Stimulated activated naive CD8-positive, alpha-beta T cell treated with anti-CD3 and anti-CD28 coated beads, Interleukin-15, amount 100 ng/mL, for 72 hours (primary cell): ENCODE measurements at regions not wholly inside any gene's neighbourhood (a gene's known extent, or its start where the extent isn't known, plus 50 kb on each side); places are given as distances from the start of the nearest gene placed in this dataset.

Source experiments
- ATAC-seq: fragments of 150-1000 bp; cut with Tn5 transposase; 2 replicates; pipeline ENCODE4 v1.10.0; 2021; ENCODE audit warnings: mild to moderate bottlenecking, moderate library complexity
- DNase-seq, 2 donors: peaks; one replicate each; pipeline ENCODE4 v3.0.0; 2021 to 2022
- H3K27ac Mint-ChIP-seq, 2 donors: one replicate each; pipeline ENCODE4 v1.8.0; 2022; ENCODE audit warnings: mild to moderate bottlenecking in 2 of 2, mixed read lengths in 2 of 2, moderate library complexity in 2 of 2
- H3K27me3 Mint-ChIP-seq: one replicate; pipeline ENCODE4 v1.8.0; 2022; ENCODE audit warnings: mixed read lengths
- H3K4me1 Mint-ChIP-seq: one replicate; pipeline ENCODE4 v1.8.0; 2022; ENCODE audit warnings: mild to moderate bottlenecking, mixed read lengths
- H3K4me3 Mint-ChIP-seq, 2 donors: one replicate each; pipeline ENCODE4 v1.8.0; 2022; ENCODE audit warnings: mild to moderate bottlenecking in 2 of 2, mixed read lengths in 2 of 2, moderate library complexity in 1 of 2
- H3K9me3 Mint-ChIP-seq, 2 donors: one replicate each; pipeline ENCODE4 v1.8.0; 2022; ENCODE audit warnings: mixed read lengths in 2 of 2

DNA sequence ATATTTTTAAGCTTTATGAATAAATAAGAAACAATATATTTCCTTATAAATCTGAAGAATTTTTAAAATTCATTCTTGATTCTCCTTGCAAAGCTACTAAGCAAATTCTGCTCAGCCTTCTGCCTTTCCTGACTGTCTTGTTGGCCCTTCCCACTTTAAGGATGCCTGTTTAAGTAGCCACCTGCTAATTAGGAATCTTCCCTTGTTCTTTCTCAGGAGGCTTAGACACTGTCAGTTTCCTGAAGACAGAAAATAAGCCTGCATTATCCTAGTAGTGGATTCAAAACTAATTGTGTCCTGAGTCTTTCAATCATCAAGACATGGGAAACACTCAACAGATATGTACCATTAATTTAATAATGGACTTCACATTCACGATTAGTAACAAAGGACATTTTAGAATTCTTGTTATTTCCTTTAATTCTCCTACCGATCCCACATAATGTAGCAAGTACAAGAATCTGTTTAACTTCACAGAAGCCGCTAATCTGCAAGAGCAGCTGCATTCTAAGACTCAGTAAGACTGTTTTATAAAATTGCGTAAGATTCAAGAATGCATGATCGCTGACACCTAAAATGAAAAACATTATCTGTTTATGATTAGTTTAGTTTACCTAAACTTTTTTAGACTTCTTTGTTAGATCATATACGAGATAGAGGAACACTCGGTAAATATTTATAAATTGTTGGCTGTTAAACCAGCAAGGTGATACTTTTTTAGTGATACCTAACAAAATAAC, 445.4 kb upstream of the DSEL start:
- H3K27ac Mint-ChIP-seq: no peak overlapping the region
- H3K4me3 Mint-ChIP-seq: no peak overlapping the region
- DNase-seq (no peak), ATAC-seq (no peak)
- H3K9me3 Mint-ChIP-seq: no peaks in the 10 kb centered on the region
- H3K4me1 Mint-ChIP-seq: no peaks in the 10 kb centered on the region
- H3K27me3 Mint-ChIP-seq: no peaks in the 10 kb centered on the region

DNA sequence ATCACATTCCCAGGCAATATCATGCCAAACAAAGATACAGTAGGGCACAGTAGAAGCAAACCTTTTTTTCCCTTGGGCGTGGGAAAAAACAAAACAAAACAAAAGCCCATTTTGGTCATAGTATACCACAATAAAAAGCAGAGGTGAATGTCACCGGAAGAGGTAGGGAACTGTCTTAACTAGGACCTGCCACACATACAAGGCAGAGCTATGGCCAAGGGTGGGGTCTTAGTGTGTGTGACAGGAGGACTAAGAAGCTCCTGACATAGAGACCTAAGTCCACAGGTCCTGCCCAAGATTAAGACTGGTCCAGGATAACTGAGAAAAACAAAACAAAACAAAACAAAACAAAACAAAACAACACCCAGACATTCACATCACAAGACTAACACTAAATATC, 441.2 kb upstream of the DSEL start:
- DNase-seq (no peak), ATAC-seq (no peak)
- Mint-ChIP-seq H3K27ac (no peak overlapping the region), H3K4me1 (no peaks in the 10 kb centered on the region), H3K9me3 (no peaks in the 10 kb centered on the region), H3K27me3 (no peaks in the 10 kb centered on the region), H3K4me3 (no peak overlapping the region)

DNA sequence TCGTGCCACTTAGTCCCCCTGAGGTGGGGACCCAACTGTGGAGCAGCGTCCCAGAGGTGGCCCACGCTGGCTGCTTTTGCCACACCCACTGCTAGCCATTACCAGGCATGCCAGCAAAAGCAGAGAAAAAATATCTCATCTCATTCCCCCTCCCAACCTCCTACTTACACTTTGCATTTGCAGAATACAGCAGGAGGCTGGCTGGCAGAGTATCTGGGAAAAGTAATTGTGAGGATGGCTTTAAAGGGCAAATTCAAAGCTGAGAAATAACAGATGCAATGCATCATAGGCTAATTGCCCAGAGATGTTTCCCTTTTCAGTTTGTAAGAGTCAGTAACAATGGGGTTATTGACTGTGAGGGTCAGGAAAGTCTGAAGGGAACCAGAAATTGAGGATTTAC, 438.1 kb upstream of the DSEL start:
- no peaks in the 10 kb centered on the region for H3K9me3 Mint-ChIP-seq
- H3K4me3 Mint-ChIP-seq: no peak overlapping the region
- no peak for DNase-seq
- no peak overlapping the region for H3K27ac Mint-ChIP-seq
- no peaks in the 10 kb centered on the region for H3K27me3 Mint-ChIP-seq
- no peak for ATAC-seq
- no peaks in the 10 kb centered on the region for H3K4me1 Mint-ChIP-seq

DNA sequence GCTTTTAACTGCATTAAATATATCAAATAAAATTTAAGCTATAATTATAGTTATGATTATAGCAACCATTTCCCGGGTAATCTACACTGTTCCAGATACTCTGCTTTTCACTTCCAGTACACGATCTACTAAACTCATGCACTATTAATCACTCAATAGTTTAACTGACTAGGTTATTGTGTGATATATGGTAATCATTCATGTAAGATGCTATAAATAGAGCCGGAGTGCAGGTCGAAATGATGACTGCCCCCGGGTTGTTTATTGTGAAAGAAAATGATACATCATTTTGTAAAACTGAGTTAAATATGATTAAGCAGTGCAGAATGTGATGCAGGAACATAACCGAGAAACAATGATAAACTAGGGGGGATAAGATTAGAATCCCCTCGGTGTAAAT, 434.6 kb upstream of the DSEL start:
- no peak overlapping the region for H3K27ac Mint-ChIP-seq
- no peaks in the 10 kb centered on the region for H3K27me3 Mint-ChIP-seq
- H3K4me3 Mint-ChIP-seq: no peak overlapping the region
- ATAC-seq (no peak), DNase-seq (no peak)
- H3K9me3 Mint-ChIP-seq: no peaks in the 10 kb centered on the region
- no peaks in the 10 kb centered on the region for H3K4me1 Mint-ChIP-seq

DNA sequence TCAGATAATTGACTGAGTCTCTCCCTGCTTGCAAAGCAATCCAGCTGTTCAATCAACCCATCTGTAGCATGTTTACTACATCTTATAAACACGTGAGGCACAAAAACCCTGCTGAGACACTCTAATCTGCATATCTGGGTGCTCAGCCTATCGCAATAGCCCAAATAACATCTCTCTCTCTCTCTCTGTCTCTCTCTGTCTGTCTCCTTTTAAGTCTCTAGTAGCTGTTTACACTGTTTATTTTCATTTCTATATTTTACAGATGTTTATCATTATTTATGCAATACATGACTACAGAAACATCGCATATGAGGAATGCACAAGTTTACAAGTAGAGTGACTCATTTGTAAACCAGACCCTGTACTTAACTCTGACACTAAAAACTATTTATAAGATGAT, 422.1 kb upstream of the DSEL start:
- ATAC-seq (no peak), DNase-seq (no peak)
- H3K27me3 Mint-ChIP-seq: no peaks in the 10 kb centered on the region
- H3K9me3 Mint-ChIP-seq: no peaks in the 10 kb centered on the region
- H3K4me3 Mint-ChIP-seq: no peak overlapping the region
- no peaks in the 10 kb centered on the region for H3K4me1 Mint-ChIP-seq
- no peak overlapping the region for H3K27ac Mint-ChIP-seq

DNA sequence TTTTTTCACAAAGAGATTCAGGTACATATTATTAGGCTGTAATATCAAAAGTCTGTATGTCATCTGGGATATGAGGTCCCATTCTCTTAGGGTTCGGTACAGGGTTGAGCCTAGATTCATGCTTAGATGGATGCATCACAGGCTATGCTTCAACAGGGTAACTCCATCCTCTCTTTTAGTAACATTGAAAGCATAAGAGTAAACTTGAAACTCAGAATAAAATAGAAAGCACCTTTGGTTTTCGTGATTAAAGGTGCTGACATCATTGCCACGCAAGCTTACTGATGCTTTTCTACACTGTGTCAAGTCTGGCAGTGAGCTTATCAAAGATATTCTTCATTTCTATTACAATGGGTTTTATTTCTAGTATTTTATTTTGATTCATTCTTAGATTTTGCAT, 419.1 kb upstream of the DSEL start:
- no peak overlapping the region for H3K4me3 Mint-ChIP-seq
- no peak overlapping the region for H3K27ac Mint-ChIP-seq
- ATAC-seq: peak; percentile 67
- H3K9me3 Mint-ChIP-seq: no peaks in the 10 kb centered on the region
- DNase-seq: no peak
- no peaks in the 10 kb centered on the region for H3K4me1 Mint-ChIP-seq
- H3K27me3 Mint-ChIP-seq: no peaks in the 10 kb centered on the region

DNA sequence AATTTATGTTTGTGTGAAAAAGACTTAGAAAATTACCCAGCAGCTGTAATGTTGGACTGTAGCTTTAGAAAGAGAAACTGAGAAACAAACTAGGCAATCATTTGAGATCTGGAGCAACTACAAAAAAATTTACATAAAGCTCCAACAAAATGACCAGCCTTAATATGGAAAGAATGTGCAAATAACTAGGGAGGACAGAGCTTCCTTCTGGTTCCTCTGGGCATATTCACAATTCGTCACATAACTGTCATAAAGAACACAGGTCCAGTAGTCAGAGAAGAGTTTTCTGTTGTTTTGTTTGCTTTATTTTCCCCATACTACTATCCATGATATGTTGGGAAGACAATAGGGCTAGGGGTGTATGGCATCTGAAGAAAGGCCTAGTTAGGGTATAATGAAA, 416.8 kb upstream of the DSEL start:
- no peak overlapping the region for H3K4me3 Mint-ChIP-seq
- no peak for ATAC-seq
- no peaks in the 10 kb centered on the region for H3K27me3 Mint-ChIP-seq
- no peak for DNase-seq
- no peaks in the 10 kb centered on the region for H3K4me1 Mint-ChIP-seq
- H3K9me3 Mint-ChIP-seq: no peaks in the 10 kb centered on the region
- H3K27ac Mint-ChIP-seq: no peak overlapping the region

DNA sequence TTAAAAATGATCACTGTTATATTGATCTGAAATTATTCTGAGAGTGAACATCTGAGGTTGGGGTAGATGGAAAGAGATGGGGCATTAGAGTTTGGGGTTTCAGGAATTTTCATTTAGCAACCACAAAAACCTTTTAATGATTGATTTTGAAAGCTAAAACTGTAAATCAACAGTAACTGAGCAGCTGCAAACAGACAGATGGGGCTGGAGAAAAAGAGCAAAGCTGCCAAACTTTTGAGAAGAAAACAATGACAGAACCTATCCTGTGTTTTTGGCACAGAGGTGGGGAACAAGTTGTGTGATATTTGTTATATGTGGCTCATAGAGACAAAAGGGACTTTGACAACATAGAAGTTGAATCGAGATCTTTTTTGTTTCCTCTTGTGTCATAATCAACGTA, 415.8 kb upstream of the DSEL start:
- no peak for ATAC-seq
- no peaks in the 10 kb centered on the region for H3K4me1 Mint-ChIP-seq
- no peak overlapping the region for H3K4me3 Mint-ChIP-seq
- H3K27me3 Mint-ChIP-seq: no peaks in the 10 kb centered on the region
- no peaks in the 10 kb centered on the region for H3K9me3 Mint-ChIP-seq
- H3K27ac Mint-ChIP-seq: no peak overlapping the region
- DNase-seq: no peak

DNA sequence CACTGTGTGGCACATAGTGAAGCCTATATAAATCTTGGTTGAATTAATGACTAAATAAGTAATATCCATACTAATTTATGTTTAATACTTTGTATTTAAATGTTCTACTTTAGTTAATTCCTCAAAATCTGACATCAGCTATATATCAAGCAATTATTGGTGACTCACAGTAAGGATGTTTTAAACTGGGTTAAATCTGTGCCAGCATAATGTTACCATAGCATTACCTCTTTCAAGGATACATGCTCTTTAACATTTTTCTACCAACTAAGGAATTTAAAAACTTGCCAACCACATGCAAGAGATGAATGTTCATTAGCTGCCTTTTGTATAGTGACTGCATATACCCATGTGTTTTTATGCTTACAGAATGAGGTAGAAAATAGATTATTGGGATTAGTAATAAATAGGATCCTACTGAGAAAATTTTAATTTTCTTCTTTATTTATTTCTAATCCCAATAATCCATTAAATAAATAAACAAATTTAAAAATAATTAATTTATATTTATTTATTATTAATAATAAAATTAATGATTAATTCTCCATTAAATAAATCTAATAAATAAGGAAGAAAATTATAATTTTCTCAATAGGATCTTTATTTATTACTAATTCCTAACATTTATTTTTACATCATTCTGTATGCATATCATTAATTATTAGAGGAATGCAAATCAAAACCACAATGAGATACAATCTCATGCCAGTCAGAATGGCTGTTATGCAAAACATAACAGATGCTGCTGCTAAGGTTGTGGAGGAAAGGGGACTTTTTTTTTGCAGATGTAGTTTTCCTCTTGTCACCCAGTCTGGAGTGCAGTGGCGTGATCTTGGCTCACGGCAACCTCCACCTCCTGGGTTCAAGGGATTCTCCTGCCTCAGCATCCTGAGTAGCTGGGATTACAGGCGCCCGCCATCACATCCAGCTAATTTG, 410.7 kb upstream of the DSEL start:
- H3K27ac Mint-ChIP-seq: no peak overlapping the region
- no peaks in the 10 kb centered on the region for H3K9me3 Mint-ChIP-seq
- H3K4me3 Mint-ChIP-seq: no peak overlapping the region
- ATAC-seq (no peak), DNase-seq (no peak)
- H3K4me1 Mint-ChIP-seq: no peaks in the 10 kb centered on the region
- no peaks in the 10 kb centered on the region for H3K27me3 Mint-ChIP-seq

DNA sequence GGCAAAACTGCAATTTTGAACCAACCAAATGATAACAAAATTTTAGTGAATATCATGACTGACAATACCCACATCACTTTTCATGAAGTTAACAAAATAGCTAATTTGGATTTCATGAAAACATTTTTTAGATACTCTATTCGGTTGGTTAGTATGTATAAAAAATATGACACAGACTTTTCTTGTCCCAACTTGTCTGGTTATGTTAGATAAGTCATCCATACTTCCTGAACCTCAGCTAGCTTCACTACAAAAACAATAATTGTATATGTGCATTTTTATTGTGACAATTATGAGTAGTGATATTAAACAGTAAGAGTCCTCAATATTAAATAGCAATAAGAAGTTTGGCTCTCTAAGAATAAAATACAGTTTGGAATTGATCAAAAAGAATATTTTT, 408.1 kb upstream of the DSEL start:
- ATAC-seq: no peak
- H3K4me1 Mint-ChIP-seq: no peaks in the 10 kb centered on the region
- no peak overlapping the region for H3K27ac Mint-ChIP-seq
- no peaks in the 10 kb centered on the region for H3K27me3 Mint-ChIP-seq
- H3K4me3 Mint-ChIP-seq: no peak overlapping the region
- H3K9me3 Mint-ChIP-seq: no peaks in the 10 kb centered on the region
- DNase-seq: no peak

DNA sequence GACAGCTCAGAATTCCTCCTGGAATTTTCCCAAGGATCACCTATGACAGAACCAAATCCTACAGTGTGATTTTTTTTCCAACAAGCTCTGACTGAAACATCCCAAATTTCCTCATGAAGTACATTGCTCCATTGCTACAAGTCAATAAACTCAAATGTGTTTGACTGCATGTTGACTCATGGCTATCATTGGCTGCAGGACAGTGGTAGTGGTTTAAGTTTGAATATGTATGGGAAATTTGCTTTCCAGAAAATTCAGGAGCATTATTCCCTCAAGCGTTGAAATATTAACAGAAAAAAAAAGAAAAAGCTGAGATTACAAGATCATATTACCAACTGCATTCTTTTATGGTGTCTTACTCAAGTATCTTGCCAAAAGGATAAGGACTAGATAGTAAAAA, 402.8 kb upstream of the DSEL start:
- H3K4me3 Mint-ChIP-seq: no peak overlapping the region
- ATAC-seq (no peak), DNase-seq (no peak)
- H3K4me1 Mint-ChIP-seq: no peaks in the 10 kb centered on the region
- no peak overlapping the region for H3K27ac Mint-ChIP-seq
- no peaks in the 10 kb centered on the region for H3K27me3 Mint-ChIP-seq
- H3K9me3 Mint-ChIP-seq: no peaks in the 10 kb centered on the region

DNA sequence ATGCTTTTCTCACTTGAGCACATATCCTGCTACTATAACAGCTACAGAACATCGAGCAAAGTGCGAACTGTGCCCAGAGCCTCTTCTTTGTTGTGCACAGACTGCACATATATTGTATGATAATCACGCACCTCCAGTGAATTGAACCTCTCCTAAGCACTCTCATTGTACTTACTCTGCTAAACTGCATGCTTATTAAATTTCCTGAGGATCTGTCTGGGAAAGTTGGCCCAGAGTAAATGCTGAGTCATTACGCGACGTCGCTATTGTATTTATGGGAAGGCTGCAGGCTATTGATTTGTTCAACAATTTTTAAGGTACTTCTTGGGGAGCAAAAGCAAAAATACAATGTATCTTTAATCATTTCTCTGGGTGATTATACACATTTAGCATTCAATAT, 399.6 kb upstream of the DSEL start:
- no peak overlapping the region for H3K4me3 Mint-ChIP-seq
- no peak for ATAC-seq
- no peaks in the 10 kb centered on the region for H3K4me1 Mint-ChIP-seq
- DNase-seq: no peak
- no peak overlapping the region for H3K27ac Mint-ChIP-seq
- H3K27me3 Mint-ChIP-seq: no peaks in the 10 kb centered on the region
- no peaks in the 10 kb centered on the region for H3K9me3 Mint-ChIP-seq

DNA sequence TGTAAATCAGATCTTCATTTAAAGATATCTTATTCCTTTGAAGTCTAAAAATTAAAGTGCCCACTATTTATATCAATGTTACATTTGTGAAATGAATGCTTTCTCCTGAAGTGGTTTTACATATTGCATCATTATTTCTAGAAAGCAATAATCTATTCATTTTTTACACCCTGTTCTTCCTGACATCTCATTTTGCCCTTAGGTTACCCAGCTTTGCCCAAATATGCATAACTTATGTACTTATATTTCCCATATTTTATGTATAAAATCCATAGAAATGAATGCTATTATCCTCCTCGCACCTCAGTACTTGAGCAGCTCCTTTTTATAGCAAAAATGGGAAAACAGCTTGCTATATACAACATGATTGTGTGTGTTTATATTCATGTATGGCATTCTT, 396.5 kb upstream of the DSEL start:
- ATAC-seq: no peak
- DNase-seq: no peak
- no peaks in the 10 kb centered on the region for H3K27me3 Mint-ChIP-seq
- H3K27ac Mint-ChIP-seq: no peak overlapping the region
- H3K4me3 Mint-ChIP-seq: no peak overlapping the region
- no peaks in the 10 kb centered on the region for H3K9me3 Mint-ChIP-seq
- no peaks in the 10 kb centered on the region for H3K4me1 Mint-ChIP-seq

DNA sequence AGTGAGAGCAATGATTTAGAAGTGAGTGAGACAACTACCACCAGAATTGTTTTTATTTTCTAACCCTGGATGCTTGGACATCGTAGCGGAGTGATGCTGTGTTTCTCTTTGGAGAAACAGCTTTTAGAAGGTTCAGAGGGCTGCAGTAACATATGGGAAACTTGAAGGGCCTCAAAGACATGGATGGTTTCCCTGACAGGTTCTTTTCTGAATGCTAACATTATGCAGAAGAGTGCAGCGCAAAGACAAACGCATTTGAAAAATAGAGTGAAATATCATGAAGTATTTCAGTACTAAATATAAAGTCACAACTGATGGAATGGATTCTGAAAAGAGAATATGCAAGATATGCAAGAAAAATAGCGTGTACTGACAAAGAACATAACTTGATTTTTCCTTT, 385.1 kb upstream of the DSEL start:
- Mint-ChIP-seq H3K27ac (no peak overlapping the region), H3K4me3 (no peak overlapping the region), H3K27me3 (no peaks in the 10 kb centered on the region), H3K9me3 (no peaks in the 10 kb centered on the region), H3K4me1 (no peaks in the 10 kb centered on the region)
- DNase-seq (no peak), ATAC-seq (no peak)

DNA sequence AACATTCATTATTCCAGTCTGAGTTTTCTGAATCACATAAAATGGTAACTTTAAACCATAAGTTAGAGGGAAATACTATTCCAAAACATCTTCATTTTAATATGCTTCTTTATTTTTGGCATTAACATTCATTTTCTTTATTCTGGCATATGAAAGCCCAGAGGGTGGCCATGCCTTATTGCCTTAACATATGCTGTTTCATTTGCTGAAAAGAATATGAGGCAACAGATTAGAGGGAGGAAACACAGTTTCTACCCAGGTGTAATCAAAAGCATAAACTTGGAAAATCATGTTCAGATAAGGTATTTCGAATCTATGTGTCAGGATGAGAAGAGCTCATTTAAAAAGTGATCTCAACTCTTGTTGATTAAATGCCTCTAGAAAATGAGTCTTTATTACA, 379.9 kb upstream of the DSEL start:
- H3K9me3 Mint-ChIP-seq: no peaks in the 10 kb centered on the region
- H3K27ac Mint-ChIP-seq: no peak overlapping the region
- no peak for ATAC-seq
- H3K4me1 Mint-ChIP-seq: no peaks in the 10 kb centered on the region
- DNase-seq: no peak
- no peak overlapping the region for H3K4me3 Mint-ChIP-seq
- H3K27me3 Mint-ChIP-seq: no peaks in the 10 kb centered on the region

DNA sequence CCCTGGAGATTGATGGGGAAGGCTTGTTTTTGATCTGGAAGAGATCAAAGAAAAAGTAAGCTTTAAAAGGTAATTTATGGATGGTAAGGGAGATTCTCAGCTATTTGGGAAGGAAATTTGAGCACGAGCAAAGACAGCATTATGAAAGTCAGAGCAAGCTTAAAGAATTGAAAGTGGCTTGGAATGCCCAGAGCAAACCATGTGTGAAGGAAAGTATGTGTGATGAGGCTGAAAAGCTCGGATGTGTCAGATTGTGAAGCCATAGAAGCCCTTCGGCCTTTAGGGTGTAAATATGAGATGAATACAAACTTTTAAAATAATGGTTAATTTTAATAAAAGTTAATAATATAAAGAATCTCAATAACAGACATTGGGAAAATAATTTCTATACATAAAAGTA, 377.4 kb upstream of the DSEL start:
- H3K4me1 Mint-ChIP-seq: no peaks in the 10 kb centered on the region
- H3K4me3 Mint-ChIP-seq: no peak overlapping the region
- no peaks in the 10 kb centered on the region for H3K9me3 Mint-ChIP-seq
- H3K27ac Mint-ChIP-seq: no peak overlapping the region
- ATAC-seq: no peak
- no peaks in the 10 kb centered on the region for H3K27me3 Mint-ChIP-seq
- no peak for DNase-seq
